ENCODE measurements at regions not wholly inside any gene's neighbourhood (a gene's known extent, or its start where the extent isn't known, plus 50 kb on each side); places are given as distances from the start of the nearest gene placed in this dataset.
"Not testable (repeated sequence)": the region's sequence is repeated elsewhere in the genome, so short reads cannot be mapped to it uniquely, and the experiment has no call there.

DNA sequence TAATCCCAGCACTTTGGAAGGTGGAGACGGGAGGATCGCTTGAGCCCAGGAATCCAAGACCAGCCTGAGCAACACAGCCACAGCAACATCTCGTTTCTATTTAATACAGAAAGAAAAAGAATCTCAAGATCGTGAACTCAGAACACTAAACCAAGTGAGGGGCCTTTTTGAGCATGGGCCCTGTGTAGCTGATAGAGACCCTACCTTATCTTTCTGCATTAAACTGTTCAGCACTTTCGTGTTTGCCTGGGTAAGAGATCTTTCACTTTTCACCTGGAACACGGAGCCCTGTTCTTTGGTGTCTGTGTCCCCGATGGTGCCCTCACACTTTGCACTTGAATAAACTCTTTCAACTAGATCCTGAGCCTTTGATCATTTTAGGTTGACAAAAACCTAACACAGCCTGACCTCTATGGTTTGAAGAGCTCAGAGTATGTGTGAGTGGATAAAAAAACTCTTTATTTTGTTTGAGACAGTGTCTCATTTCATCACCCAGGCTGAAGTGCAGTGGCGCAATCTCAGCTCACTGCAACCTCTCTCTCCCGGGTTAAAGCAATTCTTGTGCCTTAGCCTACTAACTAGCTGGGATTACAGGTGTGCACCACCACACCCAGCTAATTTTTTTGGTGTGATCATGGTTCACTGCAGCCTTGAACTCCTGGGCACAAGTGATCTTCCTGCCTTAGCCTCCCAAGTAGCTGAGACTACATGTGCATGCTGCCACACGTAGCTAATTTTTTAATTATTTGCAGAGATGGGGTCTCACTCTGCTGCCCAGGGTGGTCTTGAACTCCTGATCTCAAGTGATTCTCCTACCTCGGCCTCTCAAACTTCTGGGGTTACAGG lies 83.8 kb upstream of the GRIN2A start:
- H3K4me1 Mint-ChIP-seq (ENCODE audit: unreplicated experiment), result no peaks in the 10 kb centered on the region
- H3K27ac Mint-ChIP-seq, result no peak overlapping the region
- no peaks in the 10 kb centered on the region for H3K36me3 Mint-ChIP-seq

DNA sequence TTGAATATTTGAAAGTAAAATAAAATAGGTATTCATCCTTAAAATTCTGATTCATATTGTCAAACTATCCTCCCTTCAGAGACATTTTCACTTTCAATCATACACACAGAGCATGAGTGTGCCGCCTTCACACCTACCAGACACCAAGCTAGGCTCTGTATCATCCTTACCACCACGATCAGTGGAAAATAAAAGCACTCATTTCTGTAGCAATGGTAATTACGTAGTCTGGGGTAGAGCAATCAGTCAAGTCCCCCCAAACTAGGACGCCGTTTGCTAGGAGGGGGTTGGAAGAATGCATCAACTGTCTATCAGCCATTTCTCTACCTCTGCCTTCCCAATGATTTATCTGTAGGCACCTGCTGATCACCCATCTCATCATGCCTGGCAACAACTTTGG lies 84.6 kb upstream of the GRIN2A start:
- Mint-ChIP-seq H3K9me3 (no peaks in the 10 kb centered on the region), H3K4me3 (no peak overlapping the region), H3K36me3 (no peaks in the 10 kb centered on the region), H3K27me3 (no peaks in the 10 kb centered on the region), H3K4me1 (ENCODE audit: unreplicated experiment) (no peaks in the 10 kb centered on the region), H3K27ac (no peak overlapping the region)
- TF ChIP-seq, protein P1, sequence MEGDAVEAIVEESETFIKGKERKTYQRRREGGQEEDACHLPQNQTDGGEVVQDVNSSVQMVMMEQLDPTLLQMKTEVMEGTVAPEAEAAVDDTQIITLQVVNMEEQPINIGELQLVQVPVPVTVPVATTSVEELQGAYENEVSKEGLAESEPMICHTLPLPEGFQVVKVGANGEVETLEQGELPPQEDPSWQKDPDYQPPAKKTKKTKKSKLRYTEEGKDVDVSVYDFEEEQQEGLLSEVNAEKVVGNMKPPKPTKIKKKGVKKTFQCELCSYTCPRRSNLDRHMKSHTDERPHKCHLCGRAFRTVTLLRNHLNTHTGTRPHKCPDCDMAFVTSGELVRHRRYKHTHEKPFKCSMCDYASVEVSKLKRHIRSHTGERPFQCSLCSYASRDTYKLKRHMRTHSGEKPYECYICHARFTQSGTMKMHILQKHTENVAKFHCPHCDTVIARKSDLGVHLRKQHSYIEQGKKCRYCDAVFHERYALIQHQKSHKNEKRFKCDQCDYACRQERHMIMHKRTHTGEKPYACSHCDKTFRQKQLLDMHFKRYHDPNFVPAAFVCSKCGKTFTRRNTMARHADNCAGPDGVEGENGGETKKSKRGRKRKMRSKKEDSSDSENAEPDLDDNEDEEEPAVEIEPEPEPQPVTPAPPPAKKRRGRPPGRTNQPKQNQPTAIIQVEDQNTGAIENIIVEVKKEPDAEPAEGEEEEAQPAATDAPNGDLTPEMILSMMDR (conservative IDR thresholded peaks at IDR 0.05), result no peak
- no peak for DNase-seq (ENCODE audit: extremely low spot score, unreplicated experiment)

More for the DNA sequence above, 83.8 kb upstream of the GRIN2A start:
- TF ChIP-seq, protein P1 (conservative IDR thresholded peaks at IDR 0.05), result no peak
- no peak for DNase-seq (ENCODE audit: extremely low spot score, unreplicated experiment)
- H3K27me3 Mint-ChIP-seq, result no peaks in the 10 kb centered on the region
- H3K4me3 Mint-ChIP-seq, result no peak overlapping the region
- H3K9me3 Mint-ChIP-seq, result no peaks in the 10 kb centered on the region

DNA sequence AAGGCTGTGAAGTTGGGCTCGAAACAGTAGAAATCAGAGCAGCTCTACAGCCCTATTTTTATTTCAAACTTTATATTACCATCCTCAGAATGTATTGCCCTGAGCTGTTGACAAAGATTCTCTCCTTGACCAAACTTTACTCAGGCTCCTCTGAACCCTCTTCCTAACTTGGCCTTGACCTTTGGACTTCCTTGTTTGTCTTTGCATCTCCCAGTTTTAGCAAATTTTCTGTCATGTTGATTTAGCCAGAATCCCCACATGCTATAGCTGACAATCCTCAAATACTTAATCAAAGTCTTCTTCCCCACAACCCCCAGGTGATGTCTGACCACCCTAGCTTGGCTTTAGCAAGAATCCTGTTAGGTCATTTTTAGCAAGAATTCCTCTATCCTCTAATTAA lies 87.4 kb upstream of the GRIN2A start:
- H3K9me3 Mint-ChIP-seq, result no peaks in the 10 kb centered on the region
- DNase-seq (ENCODE audit: extremely low spot score, unreplicated experiment), result no peak
- no peak overlapping the region for H3K27ac Mint-ChIP-seq
- H3K4me3 Mint-ChIP-seq, result no peak overlapping the region
- no peaks in the 10 kb centered on the region for H3K36me3 Mint-ChIP-seq
- TF ChIP-seq, protein P1 (conservative IDR thresholded peaks at IDR 0.05), result no peak
- no peaks in the 10 kb centered on the region for H3K4me1 Mint-ChIP-seq (ENCODE audit: unreplicated experiment)
- H3K27me3 Mint-ChIP-seq, result no peaks in the 10 kb centered on the region

DNA sequence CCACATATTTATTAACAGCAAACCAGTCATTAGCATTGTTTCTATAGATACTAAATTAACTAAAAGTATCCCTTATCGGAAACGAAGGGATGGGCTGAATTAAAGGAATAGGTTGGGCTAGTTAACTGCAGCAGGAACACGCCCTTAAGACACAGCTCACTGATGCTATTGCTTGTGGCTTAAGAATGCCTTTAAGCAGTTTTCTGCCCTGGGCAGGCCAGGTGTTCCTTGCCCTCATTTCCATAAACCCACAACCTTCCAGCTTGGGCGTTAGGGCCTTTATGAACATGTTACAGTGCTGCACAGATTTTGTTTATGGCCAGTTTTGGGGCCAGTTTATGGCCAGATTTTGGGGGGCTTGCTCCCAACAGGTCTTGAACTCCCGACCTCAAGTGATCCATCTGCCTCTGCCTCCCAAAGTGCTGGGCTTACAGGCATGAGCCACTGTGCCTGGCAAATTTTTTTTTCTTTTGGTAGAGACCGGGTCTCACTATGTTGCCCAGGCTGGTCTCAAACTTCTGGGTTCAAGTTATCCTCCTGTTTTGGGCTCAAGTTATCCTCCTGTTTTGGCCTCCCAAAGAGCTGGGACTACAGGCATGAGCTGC lies 90.1 kb upstream of the GRIN2A start:
- H3K27ac Mint-ChIP-seq; H3K27me3 Mint-ChIP-seq; H3K4me1 Mint-ChIP-seq (ENCODE audit: unreplicated experiment); DNase-seq (ENCODE audit: extremely low spot score, unreplicated experiment); H3K36me3 Mint-ChIP-seq; H3K9me3 Mint-ChIP-seq; H3K4me3 Mint-ChIP-seq: not testable (repeated sequence)

DNA sequence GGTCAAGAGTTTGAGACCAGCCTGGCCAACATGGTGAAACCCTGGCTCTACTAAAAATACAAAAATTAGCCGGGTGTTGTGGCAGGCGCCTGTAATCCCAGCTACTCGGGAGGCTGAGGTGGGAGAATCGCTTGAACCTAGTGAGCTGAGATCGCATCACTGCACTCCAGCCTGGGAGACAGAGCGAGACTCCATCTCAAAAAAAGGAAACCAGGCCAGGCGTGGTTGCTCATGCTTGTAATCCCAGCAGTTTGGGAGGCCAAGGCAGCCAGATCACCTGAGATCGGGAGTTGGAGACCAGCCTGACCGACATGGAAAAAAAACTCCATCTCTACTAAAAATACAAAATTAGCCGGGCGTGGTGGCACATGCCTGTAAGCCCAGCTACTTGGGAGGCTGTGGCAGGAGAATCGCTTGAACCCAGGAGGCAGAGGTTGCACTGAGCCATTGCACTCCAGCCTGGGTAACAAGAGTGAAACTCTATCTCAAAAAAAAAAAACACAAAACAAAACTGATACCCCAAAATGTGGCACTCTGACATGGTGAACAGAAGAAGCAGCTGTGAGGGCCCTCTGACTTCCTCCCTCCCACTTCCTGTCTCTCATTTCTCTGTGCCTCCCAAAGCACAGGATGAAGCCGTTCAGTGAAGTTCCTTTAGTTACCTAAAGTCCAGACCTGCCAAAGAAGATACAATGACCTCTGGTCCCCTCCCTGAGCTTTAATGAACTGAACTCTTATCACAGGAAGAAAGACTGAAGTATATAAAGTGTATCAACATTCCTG lies 93.2 kb upstream of the GRIN2A start:
- not testable (repeated sequence) for H3K4me1 Mint-ChIP-seq (ENCODE audit: unreplicated experiment); H3K27ac Mint-ChIP-seq; H3K36me3 Mint-ChIP-seq; DNase-seq (ENCODE audit: extremely low spot score, unreplicated experiment); H3K4me3 Mint-ChIP-seq; H3K27me3 Mint-ChIP-seq
- peaks cover 13% of the 10 kb centered on the region for H3K9me3 Mint-ChIP-seq

DNA sequence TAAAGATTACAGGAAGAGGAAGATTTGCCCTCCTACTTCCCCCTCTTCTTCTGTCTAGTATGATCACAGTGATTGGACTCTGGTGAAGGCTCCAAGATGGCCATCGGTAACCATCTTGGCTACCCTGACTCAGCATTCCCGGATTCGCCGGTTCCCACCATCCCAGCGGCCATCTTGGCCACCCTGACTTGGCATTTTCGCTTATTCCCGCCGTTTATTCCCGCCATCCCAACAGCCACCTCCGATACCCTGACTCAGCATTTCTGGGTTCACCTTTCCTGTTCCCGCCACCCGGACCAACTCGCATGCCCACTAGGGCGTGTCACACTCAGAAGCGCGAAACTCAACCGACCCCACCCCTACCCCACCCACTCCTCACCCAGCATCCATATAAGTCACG lies 95.4 kb upstream of the GRIN2A start:
- H3K4me1 Mint-ChIP-seq (ENCODE audit: unreplicated experiment), result peaks cover 16% of the 10 kb centered on the region
- DNase-seq (ENCODE audit: extremely low spot score, unreplicated experiment), result no peak
- TF ChIP-seq, protein P1 (conservative IDR thresholded peaks at IDR 0.05), result no peak
- H3K27ac Mint-ChIP-seq, result no peak overlapping the region
- H3K4me3 Mint-ChIP-seq, result no peak overlapping the region
- no peaks in the 10 kb centered on the region for H3K27me3 Mint-ChIP-seq
- H3K9me3 Mint-ChIP-seq, result peaks cover 13% of the 10 kb centered on the region
- no peaks in the 10 kb centered on the region for H3K36me3 Mint-ChIP-seq
